CD8-positive, alpha-beta memory T cell (primary cell): ENCODE measurements at regions not wholly inside any gene's neighbourhood (a gene's known extent, or its start where the extent isn't known, plus 50 kb on each side); places are given as distances from the start of the nearest gene placed in this dataset.

Experiments
- CTCF ChIA-PET: fragments of 350-600 bp; sonication (Branson Sonifier 250); formaldehyde crosslinking; loops from one replicate; lab custom pipeline; 2021; ENCODE audit warnings: antibody characterized with exemption; lab: Charles Lee
- POLR2A ChIA-PET: fragments of 350-600 bp; sonication (Branson Sonifier 250); formaldehyde crosslinking; loops from one replicate; lab custom pipeline; 2021; ENCODE audit warnings: antibody characterized with exemption; lab: Charles Lee
- DNase-seq, 5 donors: peaks; one replicate each; pipeline versions ENCODE4 v3.0.0 to v3.0.0-alpha.2; 2020 to 2022; ENCODE audit warnings: mixed read lengths in 1 of 5
- H3K27ac ChIP-seq: one replicate; pipeline ENCODE4 v1.7.0; 2013; ENCODE audit warnings: low read depth, mild to moderate bottlenecking, low read length, moderate library complexity
- H3K27me3 ChIP-seq: 2 replicates; pipeline ENCODE4 v1.7.0; 2013; ENCODE audit warnings: low read length, mild to moderate bottlenecking; ENCODE audit not compliant: insufficient read depth, poor library complexity, severe bottlenecking
- H3K36me3 ChIP-seq: 2 replicates; pipeline ENCODE4 v1.7.0; 2013; ENCODE audit warnings: mild to moderate bottlenecking, low read length, moderate library complexity; ENCODE audit not compliant: insufficient read depth
- H3K4me1 ChIP-seq: 2 replicates; pipeline ENCODE4 v1.7.0; 2013; ENCODE audit warnings: mild to moderate bottlenecking, low read length, moderate library complexity; ENCODE audit not compliant: insufficient read depth
- H3K4me3 ChIP-seq: 2 replicates; pipeline ENCODE4 v1.7.0; 2013; ENCODE audit warnings: mild to moderate bottlenecking, low read length
- H3K9me3 ChIP-seq: 2 replicates; pipeline ENCODE4 v1.7.0; 2013; ENCODE audit warnings: mild to moderate bottlenecking, low read length
- H3K27ac Mint-ChIP-seq, 8 donors: one replicate each; pipeline ENCODE4 v1.8.0; 2020 to 2021; ENCODE audit warnings: mixed read lengths in 8 of 8, mild to moderate bottlenecking in 6 of 8, inconsistent platforms in 3 of 8, moderate library complexity in 3 of 8
- H3K27me3 Mint-ChIP-seq, 2 donors: one replicate each; pipeline ENCODE4 v1.8.0; 2020 to 2021; ENCODE audit warnings: mixed read lengths in 2 of 2, mild to moderate bottlenecking in 1 of 2, moderate library complexity in 1 of 2
- H3K36me3 Mint-ChIP-seq, 3 donors: one replicate each; pipeline ENCODE4 v1.8.0; 2020 to 2021; ENCODE audit warnings: mixed read lengths in 3 of 3, inconsistent platforms in 1 of 3, mild to moderate bottlenecking in 1 of 3
- H3K4me1 Mint-ChIP-seq, 3 donors: one replicate each; pipeline ENCODE4 v1.8.0; 2020 to 2021; ENCODE audit warnings: mixed read lengths in 3 of 3, inconsistent platforms in 1 of 3, mild to moderate bottlenecking in 1 of 3
- H3K4me3 Mint-ChIP-seq, 7 donors: one replicate each; pipeline ENCODE4 v1.8.0; 2020 to 2021; ENCODE audit warnings: mixed read lengths in 7 of 7, mild to moderate bottlenecking in 6 of 7, moderate library complexity in 4 of 7, inconsistent platforms in 2 of 7
- H3K9me3 Mint-ChIP-seq, 5 donors: one replicate each; pipeline ENCODE4 v1.8.0; 2020 to 2022; ENCODE audit warnings: mixed read lengths in 5 of 5, mild to moderate bottlenecking in 3 of 5, moderate library complexity in 2 of 5, inconsistent platforms in 1 of 5

- H3K36me3 Mint-ChIP-seq, result no peaks in the 10 kb centered on the region
- H3K9me3 ChIP-seq, result no peaks in the 10 kb centered on the region
- peaks cover 0 to 2% (median 0%) of the 10 kb centered on the region in 5 donors for H3K9me3 Mint-ChIP-seq
- no peaks in the 10 kb centered on the region for H3K27me3 Mint-ChIP-seq
- DNase-seq, result no peak
- H3K27ac Mint-ChIP-seq, result no peak overlapping the region
- ChIA-PET CTCF (no interaction called here), POLR2A (no interaction called here)
- H3K27me3 ChIP-seq, result no peaks in the 10 kb centered on the region
- no peaks in the 10 kb centered on the region for H3K36me3 ChIP-seq
- H3K4me3 ChIP-seq, result no peak overlapping the region
- no peaks in the 10 kb centered on the region for H3K4me1 ChIP-seq
- H3K27ac ChIP-seq, result no peak overlapping the region
- H3K4me3 Mint-ChIP-seq, result no peak overlapping the region
- no peaks in the 10 kb centered on the region for H3K4me1 Mint-ChIP-seq
Observed at GRCh38 chr7:47654672-47655298, 72.9 kb upstream of the TNS3 start.

DNA sequence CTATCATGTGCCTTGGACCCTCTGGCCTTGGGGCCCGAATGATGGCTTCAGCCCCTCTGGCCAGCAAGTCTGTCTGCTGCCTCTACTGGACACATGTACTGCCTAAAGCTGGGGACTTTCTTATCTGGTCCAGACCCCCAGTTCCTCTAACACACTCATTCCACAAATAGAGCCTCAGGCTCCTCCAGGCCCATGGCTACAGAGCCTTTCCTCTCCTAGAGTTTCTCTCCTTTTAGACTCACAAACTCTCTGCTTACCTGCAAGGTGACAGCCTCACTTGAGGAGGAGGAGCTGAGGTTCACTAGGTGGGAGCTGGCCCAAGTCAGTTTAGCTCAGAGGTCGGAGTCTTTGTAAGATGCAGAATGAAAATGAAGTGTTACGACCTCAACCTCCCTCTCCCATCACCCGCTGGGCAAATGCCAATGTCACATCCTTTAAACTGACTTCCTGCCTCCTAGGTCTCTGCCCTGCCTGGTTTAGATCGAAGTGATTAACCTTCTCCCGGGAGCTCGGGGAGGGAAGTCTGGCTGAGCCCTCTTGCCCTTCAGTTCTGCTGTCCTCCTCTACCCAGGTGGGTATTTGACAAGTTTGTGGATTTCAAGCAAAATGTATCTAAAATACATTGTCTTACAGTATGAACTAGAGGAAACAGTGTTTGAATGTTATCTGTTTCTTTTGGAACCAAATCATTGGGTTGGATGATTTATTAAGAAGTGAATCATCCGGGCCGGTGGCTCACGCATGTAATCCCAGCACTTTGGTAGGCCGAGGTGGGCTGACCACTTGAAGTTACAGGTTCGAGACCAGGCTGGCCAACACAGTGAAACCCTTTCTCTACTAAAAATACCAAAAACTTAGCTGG is 71.9 kb upstream of the TNS3 start:
- Histone ChIP-seq H3K36me3 (no peaks in the 10 kb centered on the region), H3K4me1 (no peaks in the 10 kb centered on the region), H3K27me3 (no peaks in the 10 kb centered on the region), H3K27ac (no peak overlapping the region), H3K4me3 (no peak overlapping the region), H3K9me3 (no peaks in the 10 kb centered on the region)
- no peak for DNase-seq
- H3K9me3 Mint-ChIP-seq, result peaks cover 0 to 2% (median 0%) of the 10 kb centered on the region in 5 donors
- no peaks in the 10 kb centered on the region for H3K36me3 Mint-ChIP-seq
- H3K4me3 Mint-ChIP-seq, result no peak overlapping the region
- ChIA-PET CTCF (no interaction called here), POLR2A (no interaction called here)
- H3K4me1 Mint-ChIP-seq, result no peaks in the 10 kb centered on the region
- H3K27ac Mint-ChIP-seq, result no peak overlapping the region
- no peaks in the 10 kb centered on the region for H3K27me3 Mint-ChIP-seq

GRCh38 chr7:47652591-47652990 is 70.7 kb upstream of the TNS3 start:
- Mint-ChIP-seq H3K4me3 (no peak overlapping the region), H3K36me3 (no peaks in the 10 kb centered on the region)
- POLR2A ChIA-PET, result no interaction called here

GRCh38 chr7:47651355-47652317 is 69.7 kb upstream of the TNS3 start:
- H3K4me1 ChIP-seq, result peaks cover 7% of the 10 kb centered on the region
- H3K27ac ChIP-seq, result no peak overlapping the region
- POLR2A ChIA-PET, result no interaction called here
- H3K9me3 Mint-ChIP-seq, result no peaks in the 10 kb centered on the region
- no peaks in the 10 kb centered on the region for H3K36me3 Mint-ChIP-seq
- peaks cover 4 to 12% (median 4%) of the 10 kb centered on the region in 3 donors for H3K4me1 Mint-ChIP-seq
- CTCF ChIA-PET, result interaction anchor here (1.2 kb wide), 1 partner anchor 11 kb away, joined by 3 read pairs; no protein-coding TSS in a partner anchor
- no peaks in the 10 kb centered on the region for H3K36me3 ChIP-seq
- no peak for DNase-seq
- H3K4me3 Mint-ChIP-seq, result no peak overlapping the region
- no peak overlapping the region for H3K4me3 ChIP-seq
- H3K27me3 Mint-ChIP-seq, result no peaks in the 10 kb centered on the region
- no peak overlapping the region for H3K27ac Mint-ChIP-seq
- H3K27me3 ChIP-seq, result no peaks in the 10 kb centered on the region
- no peaks in the 10 kb centered on the region for H3K9me3 ChIP-seq

More at GRCh38 chr7:47652591-47652990, 70.7 kb upstream of the TNS3 start:
- no peak for DNase-seq
- Mint-ChIP-seq H3K27me3 (no peaks in the 10 kb centered on the region), H3K27ac (no peak overlapping the region), H3K9me3 (peaks cover 0 to under 1% (median 0%) of the 10 kb centered on the region in 5 donors), H3K4me1 (peaks cover 0 to 3% (median 0%) of the 10 kb centered on the region in 3 donors)
- Histone ChIP-seq H3K27ac (no peak overlapping the region), H3K4me3 (no peak overlapping the region), H3K9me3 (no peaks in the 10 kb centered on the region), H3K36me3 (no peaks in the 10 kb centered on the region), H3K27me3 (no peaks in the 10 kb centered on the region), H3K4me1 (no peaks in the 10 kb centered on the region)
- CTCF ChIA-PET, result no interaction called here

- no peak overlapping the region for H3K4me3 ChIP-seq
- Mint-ChIP-seq H3K4me3 (no peak overlapping the region), H3K9me3 (peaks cover 2 to 4% (median 3%) of the 10 kb centered on the region in 5 donors), H3K4me1 (peaks cover 4 to 13% (median 4%) of the 10 kb centered on the region in 3 donors), H3K36me3 (no peaks in the 10 kb centered on the region), H3K27me3 (no peaks in the 10 kb centered on the region), H3K27ac (no peak overlapping the region)
- CTCF ChIA-PET, result no interaction called here
- no peaks in the 10 kb centered on the region for H3K27me3 ChIP-seq
- no peak overlapping the region for H3K27ac ChIP-seq
- POLR2A ChIA-PET, result no interaction called here
- no peaks in the 10 kb centered on the region for H3K9me3 ChIP-seq
- no peak for DNase-seq
- H3K36me3 ChIP-seq, result no peaks in the 10 kb centered on the region
- H3K4me1 ChIP-seq, result peaks cover 7% of the 10 kb centered on the region
Observed at GRCh38 chr7:47649919-47650318, 68.0 kb upstream of the TNS3 start.

- Histone ChIP-seq H3K9me3 (no peaks in the 10 kb centered on the region), H3K36me3 (no peaks in the 10 kb centered on the region), H3K27me3 (no peaks in the 10 kb centered on the region), H3K27ac (no peak overlapping the region), H3K4me1 (peaks cover 7% of the 10 kb centered on the region), H3K4me3 (no peak overlapping the region)
- CTCF ChIA-PET, result no interaction called here
- Mint-ChIP-seq H3K36me3 (peaks cover 0 to 3% (median 0%) of the 10 kb centered on the region in 3 donors), H3K9me3 (peaks cover 8 to 14% (median 12%) of the 10 kb centered on the region in 5 donors), H3K27me3 (no peaks in the 10 kb centered on the region), H3K27ac (no peak overlapping the region), H3K4me3 (no peak overlapping the region), H3K4me1 (peaks cover 4 to 13% (median 4%) of the 10 kb centered on the region in 3 donors)
- DNase-seq, result no peak
- POLR2A ChIA-PET, result no interaction called here
Observed at GRCh38 chr7:47648275-47648925, 66.5 kb upstream of the TNS3 start.

GRCh38 chr7:47647918-47648250 is 66.0 kb upstream of the TNS3 start:
- CTCF ChIA-PET, result no interaction called here
- Histone ChIP-seq H3K4me3 (no peak overlapping the region), H3K9me3 (no peaks in the 10 kb centered on the region), H3K27ac (no peak overlapping the region), H3K27me3 (no peaks in the 10 kb centered on the region), H3K4me1 (peaks cover 7% of the 10 kb centered on the region), H3K36me3 (no peaks in the 10 kb centered on the region)
- peaks cover 9 to 15% (median 12%) of the 10 kb centered on the region in 5 donors for H3K9me3 Mint-ChIP-seq
- POLR2A ChIA-PET, result no interaction called here
- H3K4me1 Mint-ChIP-seq, result peaks cover 4 to 13% (median 4%) of the 10 kb centered on the region in 3 donors
- H3K27ac Mint-ChIP-seq, result peak overlapping the region in 2 of 8 donors; percentile 27 to 76
- peaks cover 0 to 3% (median 0%) of the 10 kb centered on the region in 3 donors for H3K36me3 Mint-ChIP-seq
- H3K27me3 Mint-ChIP-seq, result no peaks in the 10 kb centered on the region
- no peak for DNase-seq
- H3K4me3 Mint-ChIP-seq, result peak overlapping the region in 1 of 7 donors; percentile 5
